ENCODE measurements at regions not wholly inside any gene's neighbourhood (a gene's known extent, or its start where the extent isn't known, plus 50 kb on each side); places are given as distances from the start of the nearest gene placed in this dataset.

DNA sequence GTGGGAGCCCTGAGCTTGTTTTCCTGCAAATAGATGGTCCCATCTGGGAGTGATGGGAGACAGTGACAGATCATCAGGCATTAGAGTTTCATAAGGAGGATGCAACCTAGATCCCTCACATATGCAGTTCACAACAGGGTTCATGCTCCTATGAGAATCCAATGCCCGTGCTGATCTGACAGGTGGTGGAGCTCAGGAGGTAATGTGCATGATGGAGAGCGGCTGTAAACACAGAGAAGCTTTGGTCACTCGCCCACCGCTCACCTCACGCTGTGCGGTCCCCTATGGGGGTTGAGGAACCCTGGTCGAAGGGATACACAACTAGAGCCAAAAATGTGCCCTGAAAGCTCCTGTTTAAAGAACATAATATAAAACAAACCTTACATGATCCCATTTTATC lies 88.5 kb upstream of the CREB5 start:
- TF ChIP-seq, protein P1, sequence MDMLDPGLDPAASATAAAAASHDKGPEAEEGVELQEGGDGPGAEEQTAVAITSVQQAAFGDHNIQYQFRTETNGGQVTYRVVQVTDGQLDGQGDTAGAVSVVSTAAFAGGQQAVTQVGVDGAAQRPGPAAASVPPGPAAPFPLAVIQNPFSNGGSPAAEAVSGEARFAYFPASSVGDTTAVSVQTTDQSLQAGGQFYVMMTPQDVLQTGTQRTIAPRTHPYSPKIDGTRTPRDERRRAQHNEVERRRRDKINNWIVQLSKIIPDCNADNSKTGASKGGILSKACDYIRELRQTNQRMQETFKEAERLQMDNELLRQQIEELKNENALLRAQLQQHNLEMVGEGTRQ (IDR thresholded peaks at IDR 0.05; ENCODE audit: low read depth, low read length), result no peak
- TF ChIP-seq RCOR1 (IDR thresholded peaks at IDR 0.05; ENCODE audit: insufficient replicate concordance, low read length) (no peak), POLR2A (IDR thresholded peaks at IDR 0.05; ENCODE audit: low read depth, low read length) (no peak), RAD21 (IDR thresholded peaks at IDR 0.05; ENCODE audit: low read length) (no peak), MAFK (IDR thresholded peaks at IDR 0.05; ENCODE audit: low read depth, low read length) (no peak)
- TF ChIP-seq, protein P2, sequence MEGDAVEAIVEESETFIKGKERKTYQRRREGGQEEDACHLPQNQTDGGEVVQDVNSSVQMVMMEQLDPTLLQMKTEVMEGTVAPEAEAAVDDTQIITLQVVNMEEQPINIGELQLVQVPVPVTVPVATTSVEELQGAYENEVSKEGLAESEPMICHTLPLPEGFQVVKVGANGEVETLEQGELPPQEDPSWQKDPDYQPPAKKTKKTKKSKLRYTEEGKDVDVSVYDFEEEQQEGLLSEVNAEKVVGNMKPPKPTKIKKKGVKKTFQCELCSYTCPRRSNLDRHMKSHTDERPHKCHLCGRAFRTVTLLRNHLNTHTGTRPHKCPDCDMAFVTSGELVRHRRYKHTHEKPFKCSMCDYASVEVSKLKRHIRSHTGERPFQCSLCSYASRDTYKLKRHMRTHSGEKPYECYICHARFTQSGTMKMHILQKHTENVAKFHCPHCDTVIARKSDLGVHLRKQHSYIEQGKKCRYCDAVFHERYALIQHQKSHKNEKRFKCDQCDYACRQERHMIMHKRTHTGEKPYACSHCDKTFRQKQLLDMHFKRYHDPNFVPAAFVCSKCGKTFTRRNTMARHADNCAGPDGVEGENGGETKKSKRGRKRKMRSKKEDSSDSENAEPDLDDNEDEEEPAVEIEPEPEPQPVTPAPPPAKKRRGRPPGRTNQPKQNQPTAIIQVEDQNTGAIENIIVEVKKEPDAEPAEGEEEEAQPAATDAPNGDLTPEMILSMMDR (conservative IDR thresholded peaks at IDR 0.05; ENCODE audit: low read depth, low read length), result no peak

Data from IMR-90 (cell line).